HG03558 (cell line): ENCODE measurements at regions not wholly inside any gene's neighbourhood (a gene's known extent, or its start where the extent isn't known, plus 50 kb on each side); places are given as distances from the start of the nearest gene placed in this dataset.

Source experiments
- ATAC-seq: cut with Tn5 transposase; IDR thresholded peaks from one replicate; pipeline ENCODE4 v1.9.1; 2021; ENCODE audit warnings: moderate number of reproducible peaks; ENCODE audit not compliant: unreplicated experiment; ENCODE audit errors: extremely low read depth

DNA sequence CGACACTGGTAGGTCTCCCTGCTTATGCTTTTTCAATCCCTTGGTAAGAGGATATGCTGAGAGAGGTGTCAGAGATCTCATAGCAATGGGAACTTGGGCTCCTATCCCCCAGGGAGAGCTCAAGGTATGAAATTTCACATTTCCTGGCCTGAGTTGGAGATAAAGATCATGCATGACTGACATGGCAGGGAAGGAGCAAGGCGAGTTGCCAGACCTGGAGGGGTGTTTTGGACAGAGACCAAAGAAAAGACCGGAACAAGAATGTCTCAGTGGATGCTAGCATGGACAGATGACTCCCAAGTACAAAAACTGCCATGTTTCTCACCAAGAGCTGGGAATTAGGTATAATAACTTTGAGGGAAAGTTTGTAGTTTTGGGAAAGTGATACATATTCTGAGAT, 334.1 kb upstream of the B3GALT2 start:
- no peak for ATAC-seq

DNA sequence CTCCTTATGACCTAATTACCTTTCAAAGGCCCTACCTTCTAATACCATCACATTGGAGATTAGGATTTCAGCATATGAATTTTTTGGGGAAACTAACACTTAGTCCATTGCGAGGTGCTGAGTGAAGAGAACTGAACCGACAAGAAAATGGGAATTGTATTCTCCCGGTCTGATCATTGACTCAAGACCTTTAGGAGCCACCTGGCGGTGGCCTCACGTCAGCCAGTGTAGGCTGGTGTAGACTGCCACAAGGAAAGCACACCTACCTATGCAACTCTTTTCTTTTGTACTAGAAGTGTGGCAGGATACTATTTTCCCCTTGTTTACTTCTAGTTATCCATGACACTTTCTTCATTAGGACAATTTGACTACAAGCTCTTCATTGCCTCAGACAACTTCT, 333.5 kb upstream of the B3GALT2 start:
- no peak for ATAC-seq

DNA sequence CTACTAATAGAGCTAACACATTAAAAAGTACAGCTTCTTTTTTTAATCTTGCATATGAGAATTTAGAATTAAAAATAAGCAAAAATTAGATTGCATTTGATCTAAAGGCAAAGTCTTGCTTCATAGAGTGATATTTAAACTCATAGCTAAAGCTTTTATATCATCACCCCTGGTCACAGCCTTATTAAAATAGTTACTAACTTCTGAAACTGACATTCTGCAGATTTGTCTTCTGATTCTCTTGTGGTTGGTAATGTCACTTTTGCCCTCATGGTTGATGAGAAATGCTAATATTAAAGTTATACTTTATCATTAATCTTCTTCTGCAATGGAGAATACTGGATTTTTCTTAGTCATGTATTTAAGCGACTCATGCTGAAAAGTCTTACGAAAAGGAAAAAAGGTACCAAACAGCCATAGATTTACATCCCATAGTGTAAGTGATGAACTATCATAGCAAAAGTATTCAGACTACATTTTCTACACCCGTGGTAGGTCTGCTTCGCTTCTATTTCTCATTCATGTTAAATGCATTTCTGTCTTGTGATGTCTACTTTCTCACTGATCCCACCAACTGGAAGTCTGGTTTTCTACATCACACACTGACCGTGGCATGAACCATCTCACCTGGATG, 330.5 kb upstream of the B3GALT2 start:
- ATAC-seq: no peak

DNA sequence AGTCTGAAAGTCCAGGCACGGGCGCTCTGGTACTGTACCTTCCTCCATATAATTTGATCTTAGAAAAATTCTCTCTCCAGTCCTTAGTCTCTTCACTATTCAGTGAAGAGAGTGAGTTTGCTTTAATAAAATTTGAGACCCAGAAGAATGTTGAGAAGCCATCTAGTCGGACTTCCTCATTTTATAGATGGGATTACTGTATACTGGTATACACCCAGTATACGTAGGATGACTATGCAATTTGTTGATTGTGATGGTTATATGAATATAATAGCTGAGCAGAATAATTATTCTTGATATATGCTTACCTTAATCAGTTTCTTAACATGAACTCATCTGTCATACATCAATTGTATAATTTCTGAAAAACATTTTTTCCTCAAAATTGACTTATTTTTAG, 328.0 kb upstream of the B3GALT2 start:
- no peak for ATAC-seq

DNA sequence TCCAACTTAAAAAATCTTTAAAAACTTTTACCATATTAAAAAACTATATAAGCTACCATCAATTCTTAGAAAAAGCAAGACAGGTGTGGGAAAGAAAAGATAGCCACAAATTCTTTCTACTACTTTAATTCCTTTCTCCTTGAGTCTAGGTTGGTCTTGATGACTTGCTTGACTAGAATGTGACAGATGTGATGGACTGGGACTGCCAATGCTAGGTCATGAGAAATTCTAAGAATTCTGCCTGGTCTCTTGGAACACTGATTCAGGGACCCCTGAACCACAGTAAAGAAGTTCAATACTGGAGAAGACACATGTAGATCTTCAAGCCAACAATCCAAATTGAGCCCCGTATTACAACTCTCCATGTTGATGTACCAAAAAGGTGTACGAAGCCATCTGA, 326.6 kb upstream of the B3GALT2 start:
- no peak for ATAC-seq

DNA sequence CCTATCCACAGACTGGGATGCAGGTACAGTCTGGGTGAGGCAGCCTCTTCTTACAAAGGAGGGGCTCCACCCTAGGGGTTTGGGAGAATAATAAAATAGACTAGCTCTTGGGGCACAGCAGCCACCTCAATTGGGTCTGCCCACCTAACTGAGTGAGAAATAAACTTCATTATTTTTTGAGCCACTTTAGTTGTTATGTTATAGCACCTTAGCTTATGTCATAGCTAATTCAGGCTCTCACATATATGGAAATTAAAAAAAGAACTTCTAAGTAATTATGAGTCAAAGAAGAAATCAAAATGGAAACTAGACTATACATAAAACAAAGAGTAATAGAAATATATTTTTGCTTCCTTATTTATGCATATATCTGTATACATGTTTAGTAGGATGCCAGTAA, 318.5 kb upstream of the B3GALT2 start:
- ATAC-seq: no peak

DNA sequence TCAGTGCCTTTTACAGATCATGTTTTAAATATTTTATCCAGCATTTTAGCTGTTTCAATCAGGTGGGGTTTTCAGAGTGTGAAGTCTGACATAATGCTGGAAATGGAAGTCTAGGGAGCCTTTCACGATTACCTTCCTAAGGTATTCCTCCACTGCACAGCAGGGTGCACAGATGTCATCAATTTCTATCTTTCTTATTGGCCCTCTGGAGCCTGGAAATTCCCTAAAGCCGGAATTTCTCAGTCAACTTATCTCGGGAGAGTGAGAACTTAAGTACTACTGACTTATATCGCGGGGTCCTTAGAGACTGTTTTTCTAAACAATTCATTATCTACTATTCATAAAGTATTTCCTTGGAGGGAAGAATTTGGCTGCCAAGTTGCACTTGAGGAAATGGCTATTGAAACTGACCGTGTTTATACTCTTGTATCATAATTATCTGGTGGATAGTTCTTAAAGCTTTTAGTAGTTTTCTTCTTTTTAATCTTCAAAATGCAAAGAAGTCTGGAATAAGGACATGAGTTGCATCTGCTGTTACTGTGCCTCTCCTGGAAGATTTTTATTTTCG, 311.8 kb upstream of the B3GALT2 start:
- no peak for ATAC-seq

DNA sequence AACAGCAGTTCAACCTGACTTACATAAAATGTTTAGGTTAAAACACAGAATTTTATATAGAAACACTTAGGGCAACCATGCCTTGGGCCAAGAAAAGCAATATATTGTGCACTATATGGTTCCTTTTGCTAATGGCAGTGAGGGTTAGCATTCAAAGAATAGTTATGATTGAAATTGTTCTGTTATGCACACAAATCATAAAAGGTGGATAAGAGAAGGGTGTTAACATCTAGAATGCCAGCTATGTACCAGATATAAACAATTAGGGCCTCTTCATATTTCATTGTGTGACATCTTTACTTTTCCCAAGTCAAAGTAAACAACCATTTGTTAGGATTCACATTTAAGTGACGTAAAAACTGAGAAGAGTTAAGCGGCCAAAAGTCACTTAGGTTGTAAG, 308.0 kb upstream of the B3GALT2 start:
- no peak for ATAC-seq

DNA sequence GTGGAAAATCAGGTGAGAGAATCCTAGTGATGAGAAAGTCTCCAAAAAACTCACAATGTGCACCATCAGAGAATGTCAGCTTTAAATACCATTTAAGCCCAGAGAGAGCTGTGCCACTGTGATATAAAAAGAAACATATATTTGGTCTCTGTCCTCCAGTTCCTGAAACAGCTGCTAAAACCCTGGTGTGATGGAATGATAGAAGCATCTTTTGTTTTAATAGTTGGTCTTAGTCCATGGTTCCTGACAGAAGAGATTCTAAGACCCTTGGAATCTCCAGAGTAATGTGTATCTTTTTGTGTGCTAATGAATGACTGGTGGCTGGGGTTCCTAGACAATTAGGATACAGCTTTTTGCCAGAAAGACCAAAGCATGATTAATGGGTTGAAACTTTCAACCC, 302.8 kb upstream of the B3GALT2 start:
- ATAC-seq: no peak

DNA sequence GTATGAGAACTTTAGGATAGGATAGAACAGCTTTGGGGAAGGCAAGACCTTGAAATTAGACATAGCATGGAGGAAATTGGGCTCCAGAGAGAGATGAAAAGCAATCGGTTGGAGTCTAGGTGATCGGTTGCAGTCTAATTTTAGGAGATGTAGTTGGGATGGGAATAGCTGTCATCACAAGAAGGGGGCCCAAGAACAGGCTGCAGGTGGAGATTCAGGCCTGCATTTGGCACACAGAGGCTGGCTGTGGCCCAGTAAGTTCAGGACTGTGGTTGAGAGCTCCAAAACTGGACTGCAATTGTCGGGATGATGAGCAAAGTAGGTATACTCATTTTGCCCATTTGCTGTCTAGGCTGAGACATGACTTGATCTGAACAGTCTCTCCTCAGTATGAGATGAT, 301.3 kb upstream of the B3GALT2 start:
- no peak for ATAC-seq

DNA sequence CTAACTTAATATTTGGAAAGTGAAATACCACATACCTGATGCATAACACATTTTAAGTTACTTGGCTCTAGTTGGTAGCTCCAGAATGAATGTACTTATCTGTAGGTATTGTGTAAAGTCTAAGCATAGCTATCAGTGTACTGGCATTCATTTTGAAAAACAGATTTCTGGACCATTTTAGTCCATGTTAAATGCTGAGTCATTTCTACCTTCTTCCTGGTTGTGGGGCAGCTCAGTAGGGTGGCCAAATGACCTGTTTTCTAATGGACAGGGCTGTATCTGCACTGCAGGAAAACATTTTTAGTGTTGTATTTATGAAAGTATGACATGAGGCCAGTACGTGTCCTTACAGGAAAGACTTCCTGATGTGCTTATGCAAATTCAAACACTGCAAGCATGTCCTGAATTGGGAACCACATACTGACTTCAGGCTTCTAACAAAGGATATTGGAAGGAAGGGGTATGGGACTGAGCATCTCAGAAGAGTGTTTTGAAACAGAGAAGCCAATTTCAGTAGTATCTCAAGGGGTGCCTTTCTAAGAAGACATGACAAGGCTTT, 300.3 kb upstream of the B3GALT2 start:
- ATAC-seq: no peak

DNA sequence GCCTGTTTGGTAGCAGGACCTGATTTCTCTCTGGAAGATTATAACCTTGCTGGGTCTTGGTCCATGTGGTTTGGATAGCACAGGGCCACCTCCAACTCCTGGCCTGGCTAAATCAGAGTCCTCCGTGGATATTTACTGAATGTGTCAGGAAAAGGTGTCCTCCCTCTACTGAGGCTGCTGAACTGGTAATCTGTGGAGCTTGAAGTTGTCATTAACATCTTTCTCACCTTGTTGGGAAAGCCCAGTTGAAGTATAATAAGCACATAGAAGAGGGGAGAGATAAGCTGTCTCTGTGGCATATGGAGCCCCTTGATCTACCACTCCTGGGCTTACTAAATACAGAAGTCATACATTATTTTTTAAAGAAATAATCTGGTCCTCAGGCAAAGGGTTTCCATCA, 294.3 kb upstream of the B3GALT2 start:
- ATAC-seq: no peak

DNA sequence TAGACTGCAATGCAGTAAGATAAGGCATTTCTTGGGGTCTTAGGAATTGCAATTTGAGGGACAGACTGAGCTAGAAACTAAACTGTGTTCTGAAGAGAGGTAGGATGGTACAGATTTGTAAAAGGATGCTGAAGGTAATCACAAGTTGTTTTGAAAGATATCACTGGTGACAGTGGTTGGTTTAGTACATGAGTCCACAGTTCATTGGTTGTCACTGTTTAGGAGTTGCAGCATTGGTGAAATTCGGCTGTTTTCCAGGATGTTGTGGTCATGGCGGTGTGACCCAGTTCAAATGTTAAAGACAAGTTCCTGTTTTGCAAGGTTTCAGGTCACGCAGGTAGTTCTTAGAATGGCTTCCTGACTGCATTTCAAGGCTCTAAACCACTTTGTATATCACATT, 292.8 kb upstream of the B3GALT2 start:
- ATAC-seq: peak; percentile 96

DNA sequence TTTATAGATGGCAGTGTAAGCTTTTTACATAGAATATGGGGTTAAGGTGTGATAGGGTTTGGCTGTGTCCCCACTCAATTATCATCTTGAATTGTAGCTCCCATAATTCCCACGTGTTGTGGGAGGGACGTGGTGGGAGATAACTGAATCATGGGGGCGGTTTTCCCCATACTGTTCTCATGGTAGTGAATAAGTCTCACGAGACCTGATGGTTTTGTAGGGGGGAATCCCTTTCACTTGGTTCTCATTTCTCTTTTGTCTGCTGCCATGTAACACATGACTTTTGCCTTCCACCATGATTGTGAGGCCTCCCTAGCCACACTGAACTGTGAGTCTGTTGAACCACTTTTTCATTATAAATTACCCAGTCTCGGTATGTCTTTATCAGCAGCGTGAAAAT, 290.3 kb upstream of the B3GALT2 start:
- ATAC-seq: no peak

DNA sequence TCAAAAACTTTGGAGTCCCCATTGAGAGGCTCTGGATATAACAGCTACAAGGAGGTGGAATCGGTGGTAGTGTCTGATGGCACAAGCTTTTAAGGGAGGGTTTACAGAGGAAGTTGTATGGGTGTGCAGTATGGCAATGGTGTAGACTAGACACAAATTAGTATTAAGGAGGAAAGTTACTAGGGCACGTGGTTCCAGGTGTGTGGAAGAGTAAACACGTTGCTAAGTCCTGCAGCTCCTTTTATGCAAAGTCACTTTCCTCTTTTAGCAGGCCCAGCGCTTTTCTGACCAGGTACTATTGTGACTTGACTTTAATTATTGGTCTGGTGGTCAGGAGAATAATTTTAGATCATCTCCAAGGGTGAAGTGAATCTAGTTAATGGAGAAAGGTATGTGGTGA, 287.5 kb upstream of the B3GALT2 start:
- no peak for ATAC-seq

DNA sequence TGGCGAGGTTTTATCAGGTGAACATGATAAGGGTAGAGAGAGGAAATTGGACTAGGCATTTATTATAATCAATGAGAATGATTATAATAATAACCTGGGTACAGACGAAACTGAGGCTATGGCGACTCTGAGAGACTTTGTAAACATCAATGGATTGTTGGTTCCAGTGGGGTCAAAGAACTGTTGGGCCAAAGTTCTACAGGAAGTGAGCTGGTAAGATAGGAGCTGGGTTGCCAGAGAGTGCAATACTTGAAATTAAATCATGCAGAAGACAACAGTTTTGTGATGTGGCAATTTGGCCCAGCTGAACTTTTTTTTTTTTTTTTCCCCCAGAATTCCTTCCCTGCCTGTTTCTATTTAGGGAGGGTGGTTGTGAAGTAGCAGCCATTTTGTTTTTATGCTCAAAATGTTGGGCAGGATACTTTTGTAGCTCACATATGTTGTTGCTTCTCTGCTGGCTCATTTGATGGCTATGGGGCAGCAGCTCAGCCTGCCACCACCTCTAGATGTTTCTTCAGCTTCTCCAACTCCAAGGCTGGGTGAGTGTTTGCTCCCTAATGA, 286.5 kb upstream of the B3GALT2 start:
- ATAC-seq: no peak

DNA sequence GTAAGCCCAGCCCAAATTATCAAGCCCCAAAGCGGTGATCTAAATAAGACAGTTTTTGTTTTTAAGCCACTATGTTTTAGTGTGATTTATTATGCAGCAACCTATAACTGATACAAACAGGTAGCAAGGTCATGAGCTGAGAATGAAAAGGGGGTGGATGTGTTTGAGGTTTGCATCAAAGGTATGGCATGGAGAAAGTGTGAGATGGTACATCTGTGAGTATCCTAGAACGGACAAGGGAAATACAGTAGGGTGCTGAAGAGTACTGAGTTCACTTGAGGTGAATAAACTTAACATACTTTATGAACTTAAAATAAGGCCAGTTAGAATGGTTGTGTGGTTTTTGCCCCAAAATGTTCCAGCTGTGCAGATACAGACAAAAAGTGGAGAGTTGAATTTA, 286.0 kb upstream of the B3GALT2 start:
- ATAC-seq: no peak

DNA sequence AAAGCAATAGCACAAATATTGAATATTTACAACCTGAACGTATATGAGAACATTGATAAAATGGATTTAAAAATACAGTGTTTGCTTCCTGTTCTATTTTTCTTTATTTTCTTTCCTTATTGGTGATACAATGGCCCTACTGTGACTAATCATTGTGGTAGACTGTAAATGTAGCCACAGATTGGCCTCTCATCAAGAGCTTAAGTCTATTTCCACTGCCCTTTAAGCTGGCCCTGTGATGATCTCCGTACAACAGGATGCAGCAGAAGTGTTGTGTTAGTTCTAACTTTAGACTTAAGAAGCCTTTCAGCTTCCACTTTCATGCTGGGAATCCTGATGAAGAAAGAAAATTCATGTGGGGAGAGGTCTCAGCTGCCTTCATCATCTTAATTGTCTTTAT, 285.6 kb upstream of the B3GALT2 start:
- no peak for ATAC-seq

DNA sequence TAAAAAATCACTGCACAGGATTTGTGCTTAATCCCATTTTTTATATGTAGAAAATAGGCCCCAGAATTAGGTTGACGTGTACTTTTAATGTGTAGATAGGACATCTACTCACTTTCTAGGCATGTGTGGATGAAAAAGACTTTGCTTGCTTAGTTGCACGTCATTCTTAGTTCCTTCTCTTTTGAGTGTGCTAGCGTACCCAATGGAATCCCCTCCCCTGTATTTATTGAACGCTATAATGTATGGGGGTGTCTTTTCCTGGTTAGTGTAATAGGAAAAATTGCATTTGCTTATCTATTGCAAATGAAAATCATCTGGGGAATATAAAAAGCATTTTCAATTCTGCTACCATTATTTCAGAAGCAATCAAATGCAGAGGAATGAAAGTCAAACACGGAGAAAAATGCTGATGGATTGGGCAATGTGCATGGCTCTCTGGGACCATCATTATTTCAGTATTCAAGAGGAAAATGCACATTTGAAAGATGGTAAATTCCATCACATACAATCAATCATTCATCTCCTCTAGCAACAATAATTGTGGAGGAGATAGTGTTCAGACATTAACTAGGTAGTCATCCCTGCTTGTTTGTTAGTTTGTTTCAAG, 277.0 kb upstream of the B3GALT2 start:
- no peak for ATAC-seq

DNA sequence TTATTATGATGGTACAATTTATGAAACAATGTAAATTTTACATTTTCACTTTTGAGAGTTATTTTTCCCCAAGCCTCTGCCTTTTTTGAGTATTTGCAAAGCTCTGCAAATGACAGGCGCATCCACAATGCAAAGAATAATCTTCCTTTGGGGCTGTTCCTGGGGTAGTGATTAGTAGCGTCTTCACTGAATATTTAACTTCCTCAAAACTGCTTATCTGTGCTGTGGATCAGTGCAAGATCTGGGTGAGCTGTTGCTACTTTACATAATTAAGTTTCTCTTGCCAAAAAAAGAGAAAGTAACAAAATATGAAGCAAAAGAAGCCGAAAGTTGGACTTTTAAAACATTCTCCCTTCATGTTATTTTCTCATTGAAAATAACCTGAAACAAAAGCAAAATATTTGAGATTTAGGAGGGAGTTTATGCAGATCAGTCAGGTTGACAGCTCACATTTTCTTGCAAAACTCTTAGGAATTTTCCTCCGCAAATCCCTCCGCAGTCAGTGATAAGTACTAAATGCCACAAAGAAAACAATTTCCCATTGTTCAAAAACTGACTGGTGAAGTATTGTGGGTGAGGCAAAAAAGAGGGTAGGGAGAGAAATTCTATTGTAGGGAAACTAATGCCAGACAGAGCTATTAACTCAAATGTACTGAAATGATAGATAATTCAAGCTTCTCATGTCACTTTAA, 276.4 kb upstream of the B3GALT2 start:
- ATAC-seq: no peak

DNA sequence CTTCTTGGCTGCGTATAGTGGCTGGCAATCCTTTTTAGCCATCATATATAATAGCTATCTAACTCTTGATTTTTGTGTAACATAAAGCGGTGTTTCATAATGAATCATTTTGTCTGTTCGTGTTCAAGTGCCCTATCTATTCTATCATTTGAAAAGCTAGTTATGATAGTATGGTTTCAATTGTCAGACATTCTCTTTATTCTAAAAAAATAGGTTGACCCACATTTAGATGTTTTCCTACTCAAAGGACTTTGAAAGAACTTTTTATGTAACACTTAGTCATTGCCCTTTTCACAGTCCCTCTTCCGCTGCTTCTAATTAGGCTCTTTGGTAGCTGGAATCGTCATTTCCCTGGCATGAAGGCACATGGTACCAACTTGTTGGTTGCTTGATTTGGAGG, 272.2 kb upstream of the B3GALT2 start:
- ATAC-seq: no peak
